OCI-LY3 (cell line): ENCODE measurements at regions not wholly inside any gene's neighbourhood (a gene's known extent, or its start where the extent isn't known, plus 50 kb on each side); places are given as distances from the start of the nearest gene placed in this dataset.

Source experiments
- CTCF ChIP-seq: fragments of 200-600, 300-600 bp; sonication (generic); IDR thresholded peaks from 2 replicates; pipeline ENCODE4 v1.5.1; 2014; ENCODE audit warnings: antibody characterized with exemption, low read length, low read depth
- EZH2phosphoT487 ChIP-seq: fragments of 200-600 bp; shearing (Covaris generic); IDR thresholded peaks from 2 replicates; pipeline ENCODE4 v1.6.1; 2018; ENCODE audit warnings: antibody characterized with exemption, mixed run types, low read depth

- TF ChIP-seq CTCF (no peak), EZH2phosphoT487 (no peak)
Observed at GRCh38 chr21:32914424-32915039, 111.2 kb upstream of the OLIG2 start.
